Ureter (tissue), 1 donor: ENCODE measurements at regions not wholly inside any gene's neighbourhood (a gene's known extent, or its start where the extent isn't known, plus 50 kb on each side); places are given as distances from the start of the nearest gene placed in this dataset.
A peak's percentile ranks its signal among the peaks of the same experiment; 100 is the strongest.

Experiments
- DNase-seq: peaks from one replicate; pipeline ENCODE4 v3.0.0-alpha.2; 2020; ENCODE audit warnings: low spot score
- donor health status: DM: yes; HTN: yes; CAD: no.

- DNase-seq: no peak
Observed at GRCh38 chr13:107065036-107065435, 497.1 kb upstream of the ARGLU1 start.

DNA sequence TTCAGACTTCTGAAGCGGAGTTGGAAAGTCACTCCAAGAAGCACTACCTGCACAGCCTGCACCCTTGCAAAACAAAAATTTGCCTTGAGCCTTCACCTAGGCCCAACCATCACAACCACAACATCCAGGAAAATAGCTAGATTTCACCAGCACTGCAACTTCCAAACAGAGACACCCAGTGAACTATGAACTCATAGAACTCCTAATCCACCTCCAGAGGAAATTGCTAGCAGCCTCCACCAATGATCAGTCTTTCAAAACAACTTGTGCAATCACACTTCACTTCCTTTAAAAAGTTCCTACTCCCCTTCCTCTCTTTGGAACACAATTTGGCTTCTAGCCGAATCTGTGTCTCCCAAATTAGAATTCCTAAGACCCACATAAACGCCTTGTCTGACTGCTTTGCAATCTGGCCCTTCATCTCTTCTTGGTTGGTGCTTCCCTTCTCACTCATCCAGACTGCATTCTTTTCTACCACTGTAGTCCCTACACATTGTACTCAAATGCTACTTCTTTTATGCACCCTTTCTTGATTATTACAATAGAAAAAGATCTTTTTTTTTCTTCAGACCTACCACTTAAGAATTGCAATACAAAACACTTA, 489.2 kb upstream of the ARGLU1 start:
- DNase-seq: no peak

DNA sequence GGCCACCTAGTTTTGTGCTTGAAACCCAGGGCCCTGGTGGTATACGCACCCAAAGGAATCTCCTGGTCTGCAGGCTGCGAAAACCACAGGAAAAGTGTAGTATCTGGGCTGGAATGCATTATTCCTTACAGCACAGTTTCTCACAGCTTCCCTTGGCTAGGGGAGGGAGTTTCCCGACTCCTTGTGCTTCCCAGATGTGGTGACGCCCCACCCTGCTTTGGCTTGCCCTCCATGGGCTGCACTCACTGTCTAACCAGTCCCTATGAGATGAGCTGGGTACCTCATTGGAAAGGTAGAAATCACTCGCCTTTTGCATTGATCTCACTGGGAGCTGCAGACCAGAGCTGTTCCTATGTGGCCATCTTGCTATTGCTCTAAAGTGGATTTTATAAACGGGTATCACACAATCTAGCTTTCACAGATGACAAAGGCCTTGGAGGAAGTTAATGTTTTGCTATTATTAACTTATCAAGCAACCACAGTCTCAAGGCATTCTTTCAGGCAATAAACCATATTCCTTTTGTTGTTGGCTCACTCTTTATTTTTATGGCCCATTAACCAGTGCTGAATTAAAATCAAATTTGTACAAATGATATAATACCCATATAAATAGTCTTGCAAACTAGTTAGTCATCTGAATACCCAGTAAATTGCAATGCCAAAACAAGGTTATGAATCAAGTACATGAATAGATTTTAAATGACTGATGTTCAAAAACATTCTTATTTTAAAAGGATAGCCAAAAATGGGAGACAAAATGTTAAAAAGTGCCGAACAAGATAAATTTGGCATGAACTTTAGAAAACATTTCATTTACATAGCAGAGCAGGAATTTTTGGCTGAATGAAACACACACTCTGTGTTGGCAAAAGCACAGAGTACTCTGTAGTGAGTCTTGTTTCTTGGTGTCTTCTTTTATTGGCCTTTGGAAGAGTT, 475.4 kb upstream of the ARGLU1 start:
- no peak for DNase-seq

DNA sequence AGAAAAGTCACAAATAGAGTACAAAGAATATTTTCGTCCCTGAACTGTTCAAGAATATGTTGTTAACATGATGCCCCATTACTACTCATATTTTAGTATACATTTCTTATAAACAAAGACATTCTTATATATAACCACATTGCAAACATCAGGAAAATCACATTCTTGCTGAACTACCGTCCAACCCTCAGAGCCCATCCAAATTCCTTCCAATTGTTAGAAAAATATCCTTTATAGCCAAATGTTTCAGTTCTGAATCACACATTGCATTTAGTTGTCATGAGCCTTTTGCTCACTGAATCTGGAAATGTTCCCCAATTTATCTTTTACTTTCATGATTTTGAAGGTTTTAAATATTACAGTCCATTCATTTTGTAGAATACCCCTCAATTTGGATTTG, 467.8 kb upstream of the ARGLU1 start:
- no peak for DNase-seq

DNA sequence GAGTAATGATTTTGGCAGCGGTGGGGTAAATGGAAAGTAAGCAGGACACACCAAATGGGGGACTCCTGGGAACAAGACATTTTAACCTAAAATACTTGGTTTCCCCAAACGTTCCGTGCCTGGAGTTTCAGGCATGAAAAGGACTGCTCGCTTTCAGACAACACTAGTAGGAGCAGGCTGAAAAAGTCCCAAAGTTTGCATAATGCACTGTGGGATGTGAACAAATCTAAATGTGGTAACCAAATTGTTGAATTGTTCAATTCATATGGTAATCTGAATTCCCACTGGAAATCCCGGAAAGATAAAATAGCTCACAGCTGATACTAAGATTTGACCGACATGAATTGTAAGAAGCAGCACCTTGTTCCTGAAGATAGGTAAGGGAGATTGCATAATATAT, 467.2 kb upstream of the ARGLU1 start:
- no peak for DNase-seq

- no peak for DNase-seq
Observed at GRCh38 chr13:107034236-107034872, 466.4 kb upstream of the ARGLU1 start.

DNA sequence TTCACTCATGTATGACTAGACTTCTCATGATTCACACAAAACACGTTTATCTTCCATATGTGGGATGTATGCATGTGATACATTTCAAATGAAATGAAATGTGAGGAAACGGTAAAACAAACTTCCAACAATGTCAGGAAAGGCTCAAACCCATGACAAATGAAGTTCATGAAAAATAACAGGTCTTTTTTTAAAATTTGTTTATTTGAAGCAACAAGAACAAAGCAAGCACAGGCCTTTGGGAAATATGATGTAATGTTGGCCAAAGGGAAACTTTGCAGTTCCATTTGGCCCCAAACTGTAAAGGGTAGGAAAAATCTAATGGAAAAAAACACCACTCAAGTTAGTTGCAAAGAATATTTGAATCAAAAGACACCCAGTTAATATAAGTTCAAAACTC, 463.8 kb upstream of the ARGLU1 start:
- no peak for DNase-seq

DNA sequence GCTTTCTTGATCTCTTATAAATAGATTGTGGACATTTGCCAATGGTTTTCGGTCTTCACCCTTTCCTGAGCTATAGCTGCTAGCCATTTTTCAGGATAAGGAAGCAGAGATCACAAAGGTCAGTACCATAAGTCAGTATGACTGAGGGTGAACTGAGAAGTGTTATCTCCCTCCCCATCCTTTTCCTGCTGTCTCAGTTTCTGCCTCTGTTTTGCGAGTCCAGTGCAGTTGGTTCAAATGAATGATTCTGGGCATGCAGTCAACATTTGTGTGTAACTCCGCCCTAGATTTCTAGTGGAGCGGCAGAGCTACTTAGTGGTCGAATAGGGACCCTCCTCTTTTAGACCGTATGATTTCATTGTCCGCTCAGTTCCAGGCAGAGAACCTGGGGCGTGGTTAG, 460.8 kb upstream of the ARGLU1 start:
- no peak for DNase-seq

GRCh38 chr13:107025991-107026390, 458.1 kb upstream of the ARGLU1 start:
- peak; percentile 65 for DNase-seq

- DNase-seq: no peak
Observed at GRCh38 chr13:107023335-107023734, 455.4 kb upstream of the ARGLU1 start.

GRCh38 chr13:107020393-107020792, 452.5 kb upstream of the ARGLU1 start:
- no peak for DNase-seq

DNA sequence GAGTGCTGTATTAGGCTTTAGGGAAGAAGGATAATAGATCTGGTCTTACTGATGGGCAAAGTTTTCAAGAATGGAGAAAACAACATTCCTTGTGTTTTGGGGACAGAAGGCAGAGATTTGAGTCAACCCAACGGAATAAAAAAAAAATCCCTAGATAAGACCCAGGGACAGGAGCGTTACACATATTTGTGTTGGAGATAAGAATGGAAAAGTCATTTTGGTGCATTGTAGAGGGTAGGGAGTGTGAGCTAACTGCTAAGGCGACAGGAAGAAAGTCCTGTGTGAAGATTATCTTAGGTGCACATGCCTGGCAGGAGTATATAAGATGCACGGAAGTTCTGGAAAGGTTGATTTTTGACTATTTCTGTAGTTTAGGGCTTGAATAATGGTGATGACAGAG, 450.3 kb upstream of the ARGLU1 start:
- DNase-seq: no peak

- no peak for DNase-seq
Observed at GRCh38 chr13:107006661-107007060, 438.7 kb upstream of the ARGLU1 start.

DNA sequence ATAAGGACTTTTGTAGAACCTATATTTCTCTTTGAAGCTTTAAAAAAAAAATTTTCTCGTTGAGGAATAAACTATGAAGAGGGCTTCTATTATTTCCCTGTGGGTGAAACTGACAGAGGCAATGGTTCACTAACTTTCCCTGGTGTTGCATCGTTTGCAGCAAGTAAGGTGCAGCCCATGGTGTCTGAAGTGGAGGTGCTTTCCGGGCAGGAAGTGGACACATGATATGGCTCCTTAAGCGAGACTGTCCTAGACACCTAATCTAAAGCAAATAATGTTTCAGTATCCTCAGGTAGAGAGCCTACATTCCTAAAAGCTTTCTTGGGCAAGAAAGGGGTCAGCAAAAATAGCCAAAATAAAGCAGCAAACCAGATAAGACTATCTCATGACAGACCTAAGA, 437.6 kb upstream of the ARGLU1 start:
- no peak for DNase-seq

- no peak for DNase-seq
Observed at GRCh38 chr13:107003911-107004310, 436.0 kb upstream of the ARGLU1 start.

- DNase-seq: no peak
Observed at GRCh38 chr13:106998664-106999063, 430.7 kb upstream of the ARGLU1 start.

- no peak for DNase-seq
Observed at GRCh38 chr13:106997696-106998095, 429.8 kb upstream of the ARGLU1 start.

GRCh38 chr13:106996867-106997618, 429.1 kb upstream of the ARGLU1 start:
- DNase-seq: no peak

- no peak for DNase-seq
Observed at GRCh38 chr13:106990594-106990993, 422.7 kb upstream of the ARGLU1 start.

DNA sequence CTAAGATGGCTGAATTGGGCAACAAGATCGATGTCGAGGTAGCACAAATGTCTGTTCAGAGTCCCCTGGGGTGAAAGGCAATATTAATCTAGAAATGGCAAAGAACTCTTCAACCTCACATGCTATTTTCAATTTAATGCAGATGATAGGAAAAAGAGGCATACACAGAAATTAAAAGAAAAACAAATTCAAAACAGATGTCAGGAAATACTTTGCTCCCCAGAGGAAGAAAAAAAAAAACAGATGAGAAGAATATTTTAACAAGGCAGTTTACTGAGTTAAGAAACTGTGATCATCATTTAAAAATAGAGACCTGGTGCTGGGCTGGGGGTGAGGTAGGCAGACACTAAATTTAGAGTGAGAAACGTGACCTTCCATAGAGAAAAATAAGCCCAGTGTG, 421.9 kb upstream of the ARGLU1 start:
- no peak for DNase-seq

DNA sequence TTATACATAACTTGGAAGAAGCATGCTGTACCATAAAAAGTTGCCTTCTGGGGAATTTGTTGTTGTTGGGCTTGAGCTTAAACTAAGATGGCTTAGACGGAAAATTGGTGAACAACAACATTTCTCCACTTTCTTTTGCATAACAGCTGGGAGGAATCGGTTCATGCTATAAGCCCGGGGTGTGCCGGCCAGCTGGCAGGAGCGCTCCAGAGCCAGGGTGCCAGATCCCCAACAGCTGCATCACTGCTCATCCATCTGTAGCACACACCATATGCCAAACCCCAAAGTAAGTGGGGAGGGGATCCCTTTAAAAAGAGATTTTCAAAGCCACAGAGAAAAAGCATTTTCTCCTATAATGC, 419.5 kb upstream of the ARGLU1 start:
- no peak for DNase-seq

DNA sequence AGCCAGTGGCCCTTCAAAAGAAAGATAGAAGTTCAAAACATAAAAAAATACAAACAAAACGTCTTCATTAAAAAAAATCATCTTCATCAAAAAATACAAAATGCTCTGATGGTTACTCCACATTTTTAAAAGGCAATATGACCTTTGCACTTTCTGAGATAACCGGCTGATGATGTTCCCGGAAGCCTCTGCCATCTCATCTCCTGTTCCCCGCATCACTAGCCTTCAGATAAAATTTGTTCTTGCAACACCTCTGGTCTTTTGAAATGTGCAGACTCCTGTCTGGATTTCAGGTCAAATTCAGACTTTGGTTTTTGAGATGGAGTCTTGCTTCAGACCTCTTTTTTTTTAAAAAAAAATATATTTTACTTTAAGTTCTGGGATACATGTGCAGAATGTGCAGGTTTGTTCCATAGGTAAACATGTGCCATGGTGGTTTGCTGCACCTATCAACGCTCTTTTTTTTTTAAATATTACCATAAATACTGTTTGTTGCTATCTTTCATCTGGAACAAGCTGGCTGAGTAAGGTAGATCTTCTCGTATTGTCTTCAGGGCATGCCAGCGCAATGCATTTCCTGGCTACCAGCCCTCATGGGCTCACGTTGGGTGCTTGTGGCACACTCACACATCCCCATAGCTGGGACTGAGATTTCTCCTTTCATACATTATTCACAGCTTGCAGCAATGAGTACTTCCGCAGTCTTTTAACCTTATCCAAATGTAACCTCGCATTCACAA, 418.9 kb upstream of the ARGLU1 start:
- DNase-seq: no peak
